Stimulated activated CD4-positive, alpha-beta T cell treated with anti-CD3 and anti-CD28 coated beads, Interleukin-4, amount 100 ng/mL, for 24 hours (primary cell): ENCODE measurements at regions not wholly inside any gene's neighbourhood (a gene's known extent, or its start where the extent isn't known, plus 50 kb on each side); places are given as distances from the start of the nearest gene placed in this dataset.
"Not testable (repeated sequence)": the region's sequence is repeated elsewhere in the genome, so short reads cannot be mapped to it uniquely, and the experiment has no call there.

Experiments
- DNase-seq: peaks from one replicate; pipeline ENCODE4 v3.0.0-alpha.2; 2020

DNA sequence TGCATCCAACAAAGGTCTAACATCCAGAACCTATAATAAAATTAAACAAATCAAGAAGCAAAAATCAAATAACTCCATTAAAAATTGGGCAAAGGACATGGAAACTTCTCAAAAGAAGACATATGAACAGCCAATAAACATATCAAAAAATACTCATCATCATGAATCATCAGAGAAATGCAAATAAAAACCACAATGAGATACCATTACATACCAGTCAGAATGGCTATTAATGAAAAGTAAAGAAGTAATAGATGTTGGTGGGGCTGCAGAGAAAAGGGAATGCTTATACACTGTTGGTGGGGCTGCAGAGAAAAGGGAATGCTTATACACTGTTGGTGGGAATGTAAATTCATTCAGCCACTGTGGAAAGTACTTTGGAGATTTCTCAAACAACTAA, 465.8 kb downstream of the ZIC3 start:
- no peak for DNase-seq

DNA sequence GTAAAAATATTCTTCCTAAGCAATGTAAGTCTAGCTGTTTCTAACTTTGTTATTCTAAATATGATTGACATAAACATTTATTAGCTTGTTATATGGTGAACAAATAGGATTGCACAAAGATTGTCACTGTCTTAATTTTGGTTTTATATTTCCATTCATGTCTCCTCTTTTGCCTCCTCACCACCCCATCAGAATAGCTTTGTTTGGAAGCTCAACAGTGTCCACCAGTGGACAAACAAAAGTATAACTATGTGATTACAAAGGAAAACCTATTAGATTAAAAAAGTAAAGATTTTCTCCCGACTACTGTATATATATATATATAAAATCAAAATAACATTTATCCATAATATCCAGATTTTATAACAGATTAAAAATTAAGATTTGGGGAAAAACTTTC, 468.2 kb downstream of the ZIC3 start:
- no peak for DNase-seq

DNA sequence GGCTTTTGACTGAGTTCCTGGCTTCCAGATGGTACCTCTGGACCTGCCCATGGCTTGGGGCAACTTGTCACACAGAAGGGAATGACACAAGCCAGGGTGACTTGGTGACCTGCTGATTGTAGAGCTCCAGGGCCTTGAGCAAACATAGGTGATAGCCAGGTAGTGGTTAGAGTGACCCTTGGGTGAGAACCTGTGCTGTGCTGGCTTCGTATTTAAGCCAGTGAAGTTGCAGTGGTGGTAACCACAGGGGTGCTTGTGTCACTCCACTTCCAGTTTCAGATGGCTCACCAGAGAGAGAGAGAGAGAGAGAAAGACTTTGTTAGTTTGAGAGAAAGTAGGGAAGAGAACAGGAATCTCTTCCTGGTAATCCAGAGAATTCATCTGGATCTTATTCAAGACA, 471.6 kb downstream of the ZIC3 start:
- no peak for DNase-seq

DNA sequence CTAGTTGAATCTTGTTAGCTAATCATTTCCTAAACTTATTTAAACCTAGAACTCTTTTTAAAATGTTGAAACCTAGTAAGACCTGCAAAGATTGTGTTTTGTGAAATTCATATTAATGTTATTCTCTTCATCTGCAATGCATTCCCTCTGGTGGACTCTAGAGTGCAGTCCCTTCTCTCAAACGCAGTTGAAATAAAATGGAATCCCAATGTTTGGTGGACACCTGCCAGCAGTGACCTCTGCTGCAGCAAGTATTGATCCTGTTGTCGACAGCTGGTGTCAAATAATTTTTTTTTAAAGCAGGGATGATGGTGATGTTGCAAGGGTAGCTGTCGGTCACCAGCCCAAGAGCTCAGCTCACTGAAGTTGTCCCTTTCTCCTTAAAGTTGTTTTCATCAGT, 492.0 kb downstream of the ZIC3 start:
- DNase-seq, result no peak

DNA sequence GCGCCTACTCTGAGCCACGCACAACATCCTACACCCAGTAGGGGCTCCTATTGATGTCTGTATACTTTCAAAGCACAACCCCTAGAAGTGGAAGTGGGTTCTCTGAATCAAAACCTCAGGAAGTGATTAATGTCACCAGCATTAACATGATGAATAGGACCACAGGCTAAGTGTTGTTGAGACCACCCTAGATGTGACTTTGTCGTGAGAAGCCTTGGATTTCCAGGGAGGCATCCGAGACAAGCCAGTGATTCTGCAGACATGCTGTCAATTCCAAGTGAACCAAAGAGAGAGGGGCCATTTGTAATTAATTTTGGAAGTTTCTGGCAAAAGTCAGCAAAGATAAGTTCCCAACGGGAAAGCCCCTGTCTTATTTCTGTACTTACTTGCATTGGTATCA, 493.0 kb downstream of the ZIC3 start:
- no peak for DNase-seq

DNA sequence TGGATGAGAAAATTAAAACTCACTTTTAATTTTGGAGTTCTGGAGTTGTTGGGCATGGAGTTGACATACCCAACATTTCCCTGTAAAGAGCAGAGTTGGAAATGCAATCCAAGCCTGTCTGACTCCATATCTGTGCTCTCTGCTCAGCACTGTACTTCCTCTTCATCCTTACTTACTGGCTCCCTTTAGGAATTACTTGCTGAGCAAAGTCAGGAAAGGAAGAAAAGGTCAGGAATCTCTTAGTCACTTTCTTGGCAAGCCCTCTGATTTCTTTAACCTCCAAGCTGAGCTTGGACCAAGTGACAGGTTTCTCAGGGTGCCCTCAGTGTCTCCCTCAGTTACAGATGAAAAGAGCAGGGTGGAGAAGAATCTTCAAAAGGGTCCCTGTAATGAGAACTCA, 501.5 kb downstream of the ZIC3 start:
- DNase-seq, result no peak

DNA sequence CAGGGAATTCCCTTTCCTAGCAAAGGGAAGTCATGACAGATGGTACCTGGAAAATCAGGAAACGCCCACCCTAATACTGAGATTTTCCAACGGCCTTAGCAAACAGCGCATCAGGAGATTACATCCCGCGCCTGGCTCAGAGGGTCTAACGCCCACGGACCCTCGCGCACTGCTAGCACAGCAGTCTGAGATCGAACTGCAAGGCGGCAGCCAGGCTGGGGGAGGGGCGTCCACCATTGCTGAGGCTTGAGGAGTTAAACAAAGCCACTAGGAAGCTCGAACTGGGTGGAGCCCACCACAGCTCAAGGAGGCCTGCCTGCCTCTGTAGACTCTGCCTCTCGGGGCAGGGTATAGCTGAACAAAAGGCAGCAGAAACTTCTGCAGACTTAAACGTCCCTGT, 507.7 kb downstream of the ZIC3 start:
- DNase-seq, result no peak

DNA sequence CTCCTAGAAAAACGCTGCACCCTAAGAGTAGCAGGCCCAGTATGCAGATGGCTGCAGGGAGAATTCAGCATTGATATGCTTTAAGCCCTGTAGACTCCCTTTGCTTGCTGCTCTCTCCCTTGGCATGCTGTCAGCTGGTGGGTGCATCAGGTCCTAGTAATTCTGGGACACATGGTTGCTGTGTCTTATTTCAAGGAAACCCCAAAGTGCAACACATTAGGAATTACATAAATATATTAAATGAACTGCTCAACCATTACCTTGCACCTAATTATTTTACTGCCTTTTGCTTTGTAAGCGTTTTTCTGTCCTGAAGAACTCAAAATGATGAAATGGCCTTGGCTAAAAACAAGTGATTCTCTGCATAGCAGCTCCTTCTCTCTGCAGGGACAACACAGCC, 516.3 kb downstream of the ZIC3 start:
- no peak for DNase-seq

DNA sequence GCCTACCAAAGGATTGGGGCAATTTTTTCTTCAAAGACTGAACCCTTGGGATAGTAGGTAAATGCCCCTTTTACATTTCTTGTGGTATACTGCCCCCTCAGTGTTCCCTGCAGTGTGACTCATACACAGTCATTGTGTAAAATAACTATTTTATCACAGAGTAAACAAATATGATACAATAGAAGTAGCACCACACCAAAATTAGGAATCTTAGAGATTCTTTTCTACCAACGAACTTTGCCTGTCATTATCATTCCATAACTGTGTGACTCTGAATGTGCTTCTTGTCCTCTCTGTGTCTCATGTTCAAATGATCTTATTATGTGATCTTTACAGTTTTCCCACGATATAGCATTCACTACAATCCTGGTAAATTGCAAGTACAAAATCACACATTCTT, 517.0 kb downstream of the ZIC3 start:
- no peak for DNase-seq

DNA sequence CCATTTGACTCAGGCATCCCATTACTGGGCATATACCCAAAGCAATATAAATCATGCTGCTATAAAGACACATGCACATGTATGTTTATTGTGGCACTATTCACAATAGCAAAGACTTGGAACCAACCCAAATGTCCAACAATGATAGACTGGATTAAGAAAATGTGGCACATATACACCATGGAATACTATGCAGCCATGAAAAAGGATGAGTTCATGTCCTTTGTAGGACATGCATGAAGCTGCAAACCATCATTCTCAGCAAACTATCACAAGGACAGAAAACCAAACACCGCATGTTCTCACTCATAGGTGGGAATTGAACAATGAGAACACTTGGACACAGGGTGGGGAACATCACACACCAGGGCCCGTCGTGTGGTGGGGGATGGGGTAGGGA, 545.0 kb downstream of the ZIC3 start:
- DNase-seq, result not testable (repeated sequence)

DNA sequence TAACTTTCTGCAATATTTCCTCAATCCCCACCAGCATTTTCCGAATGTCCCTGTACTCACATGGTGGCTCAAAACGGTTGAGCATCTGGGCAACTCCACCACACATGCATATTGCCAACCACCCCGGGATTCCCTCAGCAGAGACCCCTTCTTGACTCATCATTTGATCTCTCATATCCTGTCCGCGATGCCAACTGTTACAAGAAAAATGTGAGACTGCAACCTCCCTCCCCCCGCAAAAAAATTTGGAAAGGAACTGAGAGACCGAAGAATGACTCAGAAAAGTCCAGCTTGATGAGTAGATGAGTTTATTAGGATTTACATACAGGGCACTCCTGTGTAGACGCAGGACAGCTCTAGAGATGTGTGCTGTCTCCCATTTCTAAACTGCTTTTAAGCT, 561.4 kb downstream of the ZIC3 start:
- no peak for DNase-seq

DNA sequence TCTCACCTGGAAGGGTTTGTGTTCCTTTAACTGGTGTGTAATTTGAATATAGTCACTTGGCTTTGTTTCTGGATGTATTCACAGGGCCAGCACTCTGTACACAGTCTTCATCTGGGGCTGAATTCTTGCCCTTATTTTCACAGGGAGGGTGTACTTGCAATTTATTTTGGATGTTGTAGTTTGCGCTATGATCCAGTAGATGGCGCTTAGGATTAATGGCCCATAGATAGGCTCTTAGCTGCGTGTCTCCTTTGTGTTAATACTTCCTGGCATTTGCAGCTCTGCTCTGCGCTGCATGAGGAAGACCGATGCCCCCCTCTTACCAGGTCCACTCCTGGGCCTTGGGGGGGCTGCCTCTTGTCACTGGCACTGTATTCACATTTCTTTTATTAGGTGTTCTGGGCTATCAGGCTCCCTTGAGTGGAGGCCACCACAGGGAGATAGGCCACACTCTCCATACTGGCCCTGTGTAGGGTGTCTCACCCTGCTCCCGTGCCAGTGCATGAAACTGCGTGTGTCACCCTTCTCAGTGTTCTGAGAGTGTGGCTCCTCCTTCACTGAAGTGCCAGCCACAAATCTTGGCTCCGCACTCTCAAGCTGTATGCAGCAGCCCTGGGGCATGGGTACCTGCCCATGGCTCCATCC, 562.2 kb downstream of the ZIC3 start:
- DNase-seq, result peak; percentile 3

DNA sequence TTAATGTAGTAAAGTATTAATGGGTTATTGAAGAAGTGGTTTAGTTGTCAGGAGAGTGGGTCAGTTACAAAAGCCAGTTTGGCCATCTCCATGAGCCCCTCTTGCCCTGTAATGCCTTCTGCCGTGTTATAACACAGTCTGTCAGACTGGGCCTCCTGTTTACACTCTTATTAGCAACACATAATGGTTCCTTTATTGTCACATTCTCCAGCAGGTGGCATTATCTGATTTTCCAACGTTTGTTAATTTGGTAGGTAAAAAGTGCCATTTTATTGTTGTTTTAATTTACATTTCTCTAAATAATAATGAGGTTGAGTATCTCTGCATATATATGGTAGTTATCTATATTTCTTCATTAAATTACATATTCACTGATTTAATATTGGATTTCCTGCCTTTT, 560.8 kb downstream of the FGF13 start:
- no peak for DNase-seq

DNA sequence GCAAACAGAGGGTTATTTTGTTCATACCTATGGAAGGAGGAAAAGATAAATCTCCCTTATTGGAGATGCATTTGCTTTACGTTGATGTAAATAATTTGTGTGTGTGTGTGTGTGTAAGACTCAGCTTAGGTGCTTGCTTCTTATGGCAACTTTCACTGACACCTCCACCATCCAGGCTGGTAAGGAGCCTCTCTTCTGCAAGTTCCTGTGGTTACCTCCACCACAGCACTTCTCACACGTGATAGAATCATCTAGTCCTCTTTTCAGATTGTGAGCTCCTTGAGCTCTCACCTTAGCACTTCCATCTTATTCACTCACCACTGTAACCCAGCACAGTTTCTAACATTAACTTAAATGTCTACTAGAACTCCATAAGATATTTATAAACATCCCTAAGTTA, 553.7 kb downstream of the FGF13 start:
- DNase-seq, result no peak

DNA sequence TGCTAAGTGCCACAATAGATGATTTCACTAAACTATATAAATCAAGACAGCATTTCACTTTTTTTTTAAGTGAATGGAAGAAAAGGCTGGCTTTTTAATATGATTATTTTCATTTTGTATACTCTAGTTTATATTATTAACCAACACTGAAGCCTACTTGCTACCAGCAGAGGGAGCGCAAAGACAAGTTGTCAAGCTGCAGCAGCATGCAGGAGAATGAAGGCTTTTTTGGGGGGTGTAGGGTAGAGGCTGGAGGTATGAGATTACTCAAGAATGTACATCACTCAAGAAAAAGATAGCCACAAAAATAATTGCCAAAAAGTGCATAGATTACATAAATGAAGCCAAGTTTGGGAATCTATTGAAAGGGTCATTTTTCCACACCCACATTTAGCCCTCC, 519.5 kb downstream of the FGF13 start:
- DNase-seq, result no peak

DNA sequence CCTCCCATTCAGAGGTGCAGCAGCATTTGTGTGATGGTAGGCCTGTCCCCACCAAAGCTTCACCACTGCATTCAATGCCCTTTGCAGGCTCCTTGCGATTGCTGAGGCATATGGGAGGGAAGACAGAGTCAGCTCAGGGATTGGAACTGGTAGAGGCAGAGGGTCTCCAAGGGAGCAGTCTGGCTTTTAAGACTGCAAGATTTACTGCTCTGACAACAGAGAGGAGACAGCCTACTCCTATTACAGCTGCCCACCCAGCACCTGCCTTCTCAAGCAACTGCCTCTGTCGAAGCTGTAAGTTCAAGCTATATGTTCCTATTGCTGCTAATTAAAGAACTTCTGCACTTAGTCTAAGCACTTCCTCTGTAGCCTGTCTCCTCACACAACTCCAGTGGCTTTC, 481.8 kb downstream of the FGF13 start:
- no peak for DNase-seq

DNA sequence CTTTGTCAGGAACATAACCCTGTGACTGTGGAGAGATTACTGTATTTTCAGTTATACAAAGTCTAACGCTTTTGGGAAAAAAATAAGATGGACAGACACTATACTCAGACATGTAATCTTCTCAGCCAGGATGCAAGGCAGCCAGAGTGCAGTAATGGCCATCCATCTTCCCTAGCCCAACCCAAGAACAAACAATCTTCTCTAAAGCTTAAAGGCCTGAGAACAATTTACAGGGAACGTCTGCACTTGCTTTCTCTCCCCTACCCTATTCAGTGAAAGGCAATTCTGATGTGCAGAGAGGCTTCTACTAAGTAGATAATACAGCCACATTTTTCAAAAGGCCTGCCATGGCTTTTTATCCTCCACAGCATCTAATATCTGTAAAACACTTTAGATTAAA, 471.3 kb downstream of the FGF13 start:
- no peak for DNase-seq

DNA sequence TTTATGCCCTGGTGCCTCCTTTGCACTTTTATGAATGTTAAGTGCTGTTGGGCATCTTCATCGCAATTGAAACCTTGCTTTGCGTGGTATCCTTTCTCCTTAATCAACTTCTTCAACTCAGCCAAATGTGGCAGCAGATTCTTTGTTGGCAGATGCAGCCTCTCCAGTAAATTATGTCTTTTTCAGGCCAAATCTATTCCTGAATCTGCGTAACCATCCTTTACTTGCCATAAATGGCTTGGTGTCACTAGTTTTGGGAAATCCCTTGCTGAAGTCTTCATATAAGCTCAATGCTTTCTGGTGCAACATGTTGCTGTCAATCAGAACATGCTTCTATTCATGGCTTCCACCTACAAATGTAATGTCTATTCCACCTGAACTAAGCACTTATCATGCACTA, 457.5 kb downstream of the FGF13 start:
- no peak for DNase-seq

DNA sequence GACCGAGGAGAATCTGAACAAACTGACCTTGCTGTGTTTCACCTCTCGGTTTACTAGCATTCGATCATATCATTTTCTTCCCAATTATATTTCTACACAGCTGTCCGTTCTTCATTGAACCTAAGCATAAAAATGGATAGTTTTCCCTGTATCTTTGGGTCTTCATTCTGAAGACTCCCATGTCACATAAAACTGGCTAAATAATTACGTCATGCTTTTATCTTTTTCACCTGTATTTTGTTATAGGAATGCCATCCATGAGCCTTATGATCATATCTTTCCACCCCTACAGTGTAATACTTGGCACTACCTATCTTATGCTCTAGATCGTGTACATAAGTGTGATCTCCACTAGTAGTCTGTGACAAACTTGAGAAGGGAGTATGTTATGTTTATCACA, 456.1 kb downstream of the FGF13 start:
- no peak for DNase-seq

DNA sequence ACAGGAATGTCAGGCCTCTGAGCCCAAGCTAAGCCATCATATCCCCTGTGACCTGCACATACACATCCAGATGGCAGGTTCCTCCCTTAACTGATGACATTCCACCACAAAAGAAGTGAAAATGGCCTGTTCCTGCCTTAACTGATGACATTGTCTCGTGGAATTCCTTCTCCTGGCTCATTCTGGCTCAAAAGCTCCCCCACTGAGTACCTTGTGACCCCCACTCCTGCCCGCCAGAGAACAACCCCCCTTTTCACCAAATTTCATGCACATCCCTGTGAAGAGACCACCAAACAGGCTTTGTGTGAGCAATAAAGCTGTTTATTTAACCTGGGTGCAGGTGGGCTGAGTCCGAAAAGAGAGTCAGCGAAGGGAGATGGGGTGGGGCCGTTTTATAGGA, 447.4 kb downstream of the FGF13 start:
- DNase-seq, result not testable (repeated sequence)

DNA sequence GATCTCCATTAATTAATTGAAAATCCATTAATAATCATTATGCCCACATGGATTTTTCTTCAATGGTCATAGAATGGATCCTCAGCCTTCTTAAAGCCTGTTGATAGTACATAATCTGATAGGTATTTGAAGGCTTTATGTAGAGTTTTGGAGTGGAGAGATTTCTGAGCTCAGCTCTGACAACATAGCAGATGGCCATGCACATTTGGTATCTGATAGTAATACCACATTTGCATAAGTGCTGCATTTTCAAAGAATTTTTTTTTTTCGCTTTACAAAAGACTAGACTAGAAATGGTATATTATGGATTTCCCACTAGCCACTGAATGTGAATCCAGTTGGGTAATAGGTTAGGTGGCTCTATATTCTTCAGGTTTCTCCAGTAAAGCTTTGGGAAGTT, 440.6 kb downstream of the FGF13 start:
- DNase-seq, result no peak

DNA sequence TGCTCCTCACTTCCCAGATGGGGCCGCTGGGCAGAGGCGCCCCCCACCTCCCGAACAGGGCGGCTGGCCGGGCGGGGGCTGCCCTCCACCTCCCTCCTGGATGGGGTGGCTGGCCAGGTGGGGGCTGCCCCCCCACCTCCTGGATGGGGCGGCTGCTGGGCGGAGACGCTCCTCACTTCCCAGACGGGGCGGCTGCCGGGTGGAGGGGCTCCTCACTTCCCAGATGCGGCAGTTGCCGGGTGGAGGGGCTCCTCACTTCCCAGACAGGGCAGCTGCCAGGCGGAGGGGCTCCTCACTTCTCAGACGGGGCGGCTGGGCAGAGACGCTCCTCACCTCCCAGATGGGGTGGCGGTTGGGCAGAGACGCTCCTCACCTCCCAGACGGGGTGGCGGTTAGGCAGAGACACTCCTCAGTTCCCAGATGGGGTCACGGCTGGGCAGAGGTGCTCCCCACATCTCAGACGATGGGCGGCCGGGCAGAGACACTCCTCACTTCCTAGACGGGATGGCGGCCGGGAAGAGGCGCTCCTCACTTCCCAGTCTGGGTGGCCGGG, 428.8 kb downstream of the FGF13 start:
- not testable (repeated sequence) for DNase-seq

DNA sequence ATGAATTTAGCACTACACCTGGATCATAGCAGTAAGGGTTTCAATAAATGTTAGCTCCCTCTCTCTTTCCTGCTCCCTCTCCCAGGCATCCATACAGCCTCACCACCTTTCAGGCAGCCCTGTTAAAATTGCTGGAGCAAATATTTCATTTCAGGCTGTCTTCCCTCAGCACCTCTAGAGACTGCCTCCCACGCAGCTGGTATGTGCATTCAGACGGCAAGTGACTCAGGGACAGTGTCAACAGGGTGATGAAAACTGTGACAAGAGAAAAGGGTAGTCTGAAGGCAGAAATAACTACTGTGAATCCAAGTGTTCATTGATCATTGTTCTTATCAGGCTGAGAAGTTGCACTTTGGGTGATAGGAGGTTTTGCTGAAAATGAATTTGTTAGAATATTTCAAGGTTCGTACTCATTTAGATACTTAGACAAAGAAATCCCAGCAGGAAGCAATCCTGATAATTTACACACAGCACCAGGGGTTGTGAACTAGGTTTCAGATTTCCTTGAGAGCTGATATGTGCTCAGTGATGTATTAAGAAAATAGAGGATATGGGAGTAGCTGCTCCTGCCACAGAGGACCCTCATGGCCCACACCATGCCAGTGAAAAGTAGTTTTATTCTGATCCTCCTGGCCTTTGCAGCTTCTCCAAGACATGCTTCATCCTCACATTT, 424.2 kb downstream of the FGF13 start:
- no peak for DNase-seq

DNA sequence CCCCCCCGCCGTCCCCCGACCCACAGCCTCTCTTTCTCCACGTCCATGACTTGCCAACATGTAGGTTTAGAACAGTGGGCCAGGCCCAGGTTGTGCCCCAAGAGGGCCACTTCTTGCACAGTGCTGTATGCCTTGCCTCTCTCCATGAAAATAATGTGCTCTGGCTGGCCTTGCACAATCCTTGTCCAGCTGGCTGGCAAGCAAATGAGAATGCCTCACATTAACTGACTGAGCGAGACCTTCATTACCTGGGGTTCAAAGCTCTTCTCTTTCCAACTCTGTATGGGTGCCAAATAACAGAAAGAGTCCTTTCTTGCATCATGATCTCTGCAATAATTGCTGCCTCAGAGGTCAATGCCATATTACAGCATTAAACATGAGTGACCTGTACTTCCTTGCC, 416.6 kb downstream of the FGF13 start:
- DNase-seq, result no peak

DNA sequence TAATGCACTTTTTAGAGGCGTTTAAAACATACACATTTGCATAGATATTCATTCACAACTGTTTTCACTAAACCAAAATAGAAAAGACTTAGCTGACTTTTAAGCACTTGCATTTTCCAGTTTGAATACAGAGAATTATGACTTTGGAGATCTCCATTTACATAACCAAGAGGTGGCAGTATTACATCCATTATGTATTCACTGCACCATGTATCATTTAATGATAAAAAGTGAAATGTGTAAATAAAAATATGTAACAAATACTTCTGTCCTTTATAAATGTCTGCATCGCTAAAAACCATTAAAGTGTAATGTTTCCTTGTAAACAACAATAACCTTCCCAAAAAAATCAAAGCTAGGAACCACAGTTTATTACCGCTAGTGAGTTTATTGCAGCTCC, 413.2 kb downstream of the FGF13 start:
- DNase-seq, result no peak
